Liver (tissue), 8 donors: ENCODE measurements at regions not wholly inside any gene's neighbourhood (a gene's known extent, or its start where the extent isn't known, plus 50 kb on each side); places are given as distances from the start of the nearest gene placed in this dataset.

Source experiments
- DNase-seq: peaks from one replicate; pipeline ENCODE4 v3.0.0-alpha.2; 2017; ENCODE audit warnings: low spot score
- H3K27ac ChIP-seq, 2 donors: one replicate each; pipeline ENCODE4 v1.7.0; 2013; ENCODE audit warnings: inconsistent platforms in 2 of 2, low read length in 2 of 2, control low read depth in 1 of 2, low read depth in 1 of 2, mild to moderate bottlenecking in 1 of 2
- H3K27me3 ChIP-seq, 4 donors: one replicate each; pipeline versions ENCODE4 v1.6.1 to v1.7.0; 2013; ENCODE audit warnings: low read length in 3 of 4, inconsistent platforms in 1 of 4, mild to moderate bottlenecking in 1 of 4, moderate library complexity in 1 of 4; ENCODE audit not compliant: control insufficient read depth in 4 of 4, insufficient read depth in 4 of 4
- H3K36me3 ChIP-seq, 4 donors: one replicate each; pipeline versions ENCODE4 v1.6.1 to v1.7.0; 2013; ENCODE audit warnings: low read length in 3 of 4, mild to moderate bottlenecking in 3 of 4, low read depth in 1 of 4, moderate library complexity in 1 of 4; ENCODE audit not compliant: control insufficient read depth in 4 of 4, insufficient read depth in 3 of 4
- H3K4me1 ChIP-seq, 4 donors: one replicate each; pipeline versions ENCODE4 v1.6.1 to v1.7.0; 2013; ENCODE audit warnings: low read length in 3 of 4, mild to moderate bottlenecking in 3 of 4, moderate library complexity in 1 of 4; ENCODE audit not compliant: control insufficient read depth in 4 of 4, insufficient read depth in 4 of 4
- H3K4me3 ChIP-seq, 3 donors: one replicate each; pipeline versions ENCODE4 v1.6.1 to v1.7.0; 2013; ENCODE audit warnings: low read length in 3 of 3, control low read depth in 1 of 3, low read depth in 1 of 3, mild to moderate bottlenecking in 1 of 3
- H3K9ac ChIP-seq, 2 donors: one replicate each; pipeline ENCODE4 v1.7.0; 2013; ENCODE audit warnings: low read length in 2 of 2, mild to moderate bottlenecking in 2 of 2, moderate library complexity in 2 of 2, control low read depth in 1 of 2, low read depth in 1 of 2
- H3K9me3 ChIP-seq, 4 donors: one replicate each; pipeline versions ENCODE4 v1.6.1 to v1.7.0; 2013; ENCODE audit warnings: low read length in 3 of 4; ENCODE audit not compliant: control insufficient read depth in 4 of 4
- ATF3 ChIP-seq: IDR thresholded peaks from 2 replicates; pipeline ENCODE4 v1.6.1; 2016; ENCODE audit warnings: antibody characterized with exemption
- CTCF ChIP-seq: fragments of 150-350 bp; IDR thresholded peaks from 2 replicates; pipeline ENCODE4 v1.5.1; 2017; ENCODE audit warnings: improper control_type of control experiment, low read depth, low read length; ENCODE audit not compliant: missing input control
- EGR1 ChIP-seq, 2 donors: IDR thresholded peaks; 2 replicates each; pipeline ENCODE4 v1.6.1; 2016 to 2018; ENCODE audit warnings: antibody characterized with exemption in 2 of 2, low read depth in 2 of 2
- HNF4A ChIP-seq, 2 donors: conservative IDR thresholded peaks; 2 replicates each; pipeline ENCODE4 v1.6.1; 2016; ENCODE audit warnings: antibody characterized with exemption in 2 of 2, mild to moderate bottlenecking in 2 of 2
- HNF4G ChIP-seq: IDR thresholded peaks from 2 replicates; pipeline ENCODE4 v1.6.1; 2016; ENCODE audit warnings: antibody characterized with exemption
- JUND ChIP-seq, 2 donors: IDR thresholded peaks; 2 replicates each; pipeline ENCODE4 v1.6.1; 2016; ENCODE audit warnings: antibody characterized with exemption in 2 of 2
- MAX ChIP-seq: IDR thresholded peaks from 2 replicates; pipeline ENCODE4 v1.6.1; 2016; ENCODE audit warnings: antibody characterized with exemption
- NR2F2 ChIP-seq: IDR thresholded peaks from 2 replicates; pipeline ENCODE4 v1.6.1; 2016; ENCODE audit warnings: antibody characterized with exemption
- RXRA ChIP-seq, 2 donors: IDR thresholded peaks; 2 replicates each; pipeline ENCODE4 v1.6.1; 2017 to 2018; ENCODE audit warnings: antibody characterized with exemption in 2 of 2, mild to moderate bottlenecking in 1 of 2
- SP1 ChIP-seq: IDR thresholded peaks from 2 replicates; pipeline ENCODE4 v1.6.1; 2018; ENCODE audit warnings: antibody characterized with exemption, mild to moderate bottlenecking
- TAF1 ChIP-seq: conservative IDR thresholded peaks from 2 replicates; pipeline ENCODE4 v1.6.1; 2016; ENCODE audit warnings: antibody characterized with exemption, mild to moderate bottlenecking
- ZBTB33 ChIP-seq: IDR thresholded peaks from 2 replicates; pipeline ENCODE4 v1.6.1; 2016; ENCODE audit warnings: antibody characterized with exemption
- WGBS: extraction: QIAGEN DNeasy Blood & Tissue Kit; methylation state at CpG from one replicate; pipeline ENCODE4 v1.1.7; 2013; 5-methylcytosine and 5-hydroxymethylcytosine counted together
- donor health status: healthy.
- donor health status: healthy.
- donor health status: healthy.
- donor health status: healthy.
- donor health status: healthy.

GRCh38 chr11:135046986-135047385, 634.9 kb upstream of the B3GAT1 start (continued):
- TF ChIP-seq ZBTB33 (no peak), TAF1 (no peak), HNF4G (no peak), ATF3 (no peak), MAX (no peak), EGR1 (IDR thresholded peaks at IDR 0.05; ENCODE audit: low read depth in 2 of 2) (no peak), NR2F2 (no peak), RXRA (IDR thresholded peaks at IDR 0.05) (no peak), SP1 (no peak), HNF4A (conservative IDR thresholded peaks at IDR 0.05) (no peak), CTCF (no peak)

GRCh38 chr11:135046556-135046955, 634.5 kb upstream of the B3GAT1 start:
- no peak overlapping the region for H3K4me3 ChIP-seq
- no peaks in the 10 kb centered on the region for H3K4me1 ChIP-seq
- H3K9ac ChIP-seq = no peak overlapping the region
- H3K36me3 ChIP-seq = no peaks in the 10 kb centered on the region
- no peak overlapping the region for H3K27ac ChIP-seq
- no peak for DNase-seq
- TF ChIP-seq ATF3 (no peak), CTCF (no peak), RXRA (IDR thresholded peaks at IDR 0.05) (no peak), JUND (IDR thresholded peaks at IDR 0.05) (no peak), TAF1 (no peak), HNF4A (conservative IDR thresholded peaks at IDR 0.05) (no peak)
- no peaks in the 10 kb centered on the region for H3K27me3 ChIP-seq
- WGBS = 51% methylated on average over 6 of the region's 8 CpGs
- H3K9me3 ChIP-seq = no peaks in the 10 kb centered on the region

GRCh38 chr11:135043434-135043833, 631.4 kb upstream of the B3GAT1 start:
- Histone ChIP-seq H3K4me1 (no peaks in the 10 kb centered on the region), H3K36me3 (no peaks in the 10 kb centered on the region), H3K27me3 (no peaks in the 10 kb centered on the region), H3K27ac (no peak overlapping the region), H3K9ac (no peak overlapping the region), H3K4me3 (no peak overlapping the region), H3K9me3 (no peaks in the 10 kb centered on the region)
- no peak for DNase-seq
- WGBS = 84% methylated on average over 4 of the region's 4 CpGs
- TF ChIP-seq HNF4A (conservative IDR thresholded peaks at IDR 0.05) (no peak), TAF1 (no peak)
